ENCODE measurements at regions not wholly inside any gene's neighbourhood (a gene's known extent, or its start where the extent isn't known, plus 50 kb on each side); places are given as distances from the start of the nearest gene placed in this dataset.

- TF ChIP-seq, protein P1, sequence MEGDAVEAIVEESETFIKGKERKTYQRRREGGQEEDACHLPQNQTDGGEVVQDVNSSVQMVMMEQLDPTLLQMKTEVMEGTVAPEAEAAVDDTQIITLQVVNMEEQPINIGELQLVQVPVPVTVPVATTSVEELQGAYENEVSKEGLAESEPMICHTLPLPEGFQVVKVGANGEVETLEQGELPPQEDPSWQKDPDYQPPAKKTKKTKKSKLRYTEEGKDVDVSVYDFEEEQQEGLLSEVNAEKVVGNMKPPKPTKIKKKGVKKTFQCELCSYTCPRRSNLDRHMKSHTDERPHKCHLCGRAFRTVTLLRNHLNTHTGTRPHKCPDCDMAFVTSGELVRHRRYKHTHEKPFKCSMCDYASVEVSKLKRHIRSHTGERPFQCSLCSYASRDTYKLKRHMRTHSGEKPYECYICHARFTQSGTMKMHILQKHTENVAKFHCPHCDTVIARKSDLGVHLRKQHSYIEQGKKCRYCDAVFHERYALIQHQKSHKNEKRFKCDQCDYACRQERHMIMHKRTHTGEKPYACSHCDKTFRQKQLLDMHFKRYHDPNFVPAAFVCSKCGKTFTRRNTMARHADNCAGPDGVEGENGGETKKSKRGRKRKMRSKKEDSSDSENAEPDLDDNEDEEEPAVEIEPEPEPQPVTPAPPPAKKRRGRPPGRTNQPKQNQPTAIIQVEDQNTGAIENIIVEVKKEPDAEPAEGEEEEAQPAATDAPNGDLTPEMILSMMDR (IDR thresholded peaks at IDR 0.05; ENCODE audit: insufficient read depth, low read depth, low read length), result no peak
- no peak for TF ChIP-seq EZH2 (IDR thresholded peaks at IDR 0.05; ENCODE audit: insufficient read depth, low read length)
Observed at GRCh38 chr15:31498329-31498728, 171.7 kb downstream of the KLF13 start.
